ENCODE measurements at regions not wholly inside any gene's neighbourhood (a gene's known extent, or its start where the extent isn't known, plus 50 kb on each side); places are given as distances from the start of the nearest gene placed in this dataset.

GRCh38 chr4:62822306-62822705 is 1586.9 kb downstream of the TECRL start:
- WGBS (ENCODE audit: extremely low coverage, insufficient read length, low lambda C conversion rate) = no CpG with 5 or more reads among the region's 1 CpG
- no peak overlapping the region for H2AFZ ChIP-seq (ENCODE audit: low read length)
- Mint-ChIP-seq H3K27ac (no peak overlapping the region), H3K9me3 (peaks cover 3 to 4% of the 10 kb centered on the region in 2 experiments; a peak in 3 of 5 replicates), H3K36me3 (ENCODE audit: insufficient read depth in 1 of 3, low read depth in 3 of 3) (peaks cover 0 to 5% (median 2%) of the 10 kb centered on the region in 3 experiments; a peak in 2 of 7 replicates), H3K27me3 (ENCODE audit: low read depth) (no peaks in the 10 kb centered on the region), H3K4me3 (no peak overlapping the region), H3K4me1 (no peaks in the 10 kb centered on the region)
- no peaks in the 10 kb centered on the region for H3K23me2 ChIP-seq (ENCODE audit: insufficient read length, low read depth, low read length, poor library complexity, severe bottlenecking)
- H4K8ac ChIP-seq (replicated peaks; ENCODE audit: insufficient read length, low read depth, low read length) = no peak overlapping the region
- no peak overlapping the region for H3K4ac ChIP-seq (ENCODE audit: low read depth, low read length)
- H3K56ac ChIP-seq (ENCODE audit: insufficient read length, low read depth, low read length) = no peak overlapping the region
- TF ChIP-seq CTCF (conservative IDR thresholded peaks at IDR 0.05) = no peak
- no peak overlapping the region for H2BK20ac ChIP-seq (ENCODE audit: low read depth, low read length, poor library complexity, severe bottlenecking)
- no peak overlapping the region for H3K18ac ChIP-seq (ENCODE audit: insufficient read length, low read depth, low read length)
- H3K14ac ChIP-seq (ENCODE audit: insufficient read depth, low read length) = no peak overlapping the region
- no peaks in the 10 kb centered on the region for H3K27me3 ChIP-seq (ENCODE audit: insufficient read depth, low read length)
- no peak overlapping the region for H3K9ac ChIP-seq (ENCODE audit: extremely low read depth, insufficient read length, low read length)
- no peak overlapping the region for H3K27ac ChIP-seq (ENCODE audit: insufficient read length, low read depth, low read length)
- H3T11ph ChIP-seq (ENCODE audit: low read length) = no peak overlapping the region
- no peaks in the 10 kb centered on the region for H3K4me1 ChIP-seq (ENCODE audit: insufficient read depth, low read length)
- H2BK15ac ChIP-seq (ENCODE audit: low read depth, low read length) = no peak overlapping the region
- no peaks in the 10 kb centered on the region for H3K79me1 ChIP-seq (ENCODE audit: insufficient read depth, low read depth, low read length, poor library complexity, severe bottlenecking)
- H2BK12ac ChIP-seq (ENCODE audit: insufficient read length, low read depth, low read length) = no peak overlapping the region
- no peak overlapping the region for H2BK120ac ChIP-seq (ENCODE audit: low read depth, low read length, poor library complexity, severe bottlenecking)
- H4K91ac ChIP-seq (ENCODE audit: insufficient read length, low read depth, low read length) = no peak overlapping the region
- no peaks in the 10 kb centered on the region for H3K9me3 ChIP-seq (ENCODE audit: control insufficient read depth, low read depth, low read length)
- H3K23ac ChIP-seq (ENCODE audit: insufficient read length, low read depth, low read length) = no peak overlapping the region
- H4K5ac ChIP-seq (ENCODE audit: insufficient read length, low read depth, low read length) = no peak overlapping the region
- H2BK5ac ChIP-seq (ENCODE audit: insufficient read length, low read length) = no peak overlapping the region
- no peak overlapping the region for H3K4me2 ChIP-seq (ENCODE audit: insufficient read depth, insufficient read length, low read length)
- no peak for DNase-seq
- H4K20me1 ChIP-seq (ENCODE audit: control insufficient read depth, insufficient read depth, insufficient read length) = no peaks in the 10 kb centered on the region
- H3K79me2 ChIP-seq (ENCODE audit: insufficient read depth, low read length) = no peaks in the 10 kb centered on the region
- no peak overlapping the region for H2AK5ac ChIP-seq (ENCODE audit: insufficient read length, low read length)

Measured in H9 (cell line).